MCF 10A (cell line): ENCODE measurements at regions not wholly inside any gene's neighbourhood (a gene's known extent, or its start where the extent isn't known, plus 50 kb on each side); places are given as distances from the start of the nearest gene placed in this dataset.

Experiments used
- BruUV-seq: library from RNA; stranded (reverse); fragments of 400-500 nt; replicated peaks from 2 replicates; lab custom pipeline; 2021; lab: Mats Ljungman, UMichigan
- CTCF ChIA-PET: fragments of 300-600 bp; sonication (Branson Sonifier 250); formaldehyde crosslinking; extraction: SDS; loops from one replicate; lab custom pipeline; 2021; ENCODE audit warnings: antibody characterized with exemption, inconsistent platforms; lab: Yijun Ruan, JAX
- POLR2A ChIA-PET: fragments of 300-600, 350-650 bp; sonication (Branson Sonifier 250); formaldehyde crosslinking; extraction: SDS; loops from one replicate; lab custom pipeline; 2020; ENCODE audit warnings: antibody characterized with exemption, inconsistent platforms; lab: Yijun Ruan, JAX
- DNase-seq: peaks from one replicate; pipeline ENCODE4 v3.0.0-alpha.2; 2018; ENCODE audit not compliant: unreplicated experiment
- H3K27ac Mint-ChIP-seq: one replicate; pipeline ENCODE4 v1.8.0; 2022; ENCODE audit warnings: mild to moderate bottlenecking, low read depth, mixed read lengths; ENCODE audit not compliant: unreplicated experiment
- H3K27me3 Mint-ChIP-seq: one replicate; pipeline ENCODE4 v1.8.0; 2022; ENCODE audit warnings: mixed read lengths; ENCODE audit not compliant: insufficient read depth, unreplicated experiment
- H3K36me3 Mint-ChIP-seq: one replicate; pipeline ENCODE4 v1.8.0; 2022; ENCODE audit warnings: mild to moderate bottlenecking, moderate library complexity, mixed read lengths; ENCODE audit not compliant: insufficient read depth, unreplicated experiment
- H3K4me1 Mint-ChIP-seq: one replicate; pipeline ENCODE4 v1.8.0; 2022; ENCODE audit warnings: mixed read lengths; ENCODE audit not compliant: insufficient read depth, unreplicated experiment
- H3K4me3 Mint-ChIP-seq: one replicate; pipeline ENCODE4 v1.8.0; 2022; ENCODE audit warnings: mild to moderate bottlenecking, moderate library complexity, mixed read lengths; ENCODE audit not compliant: unreplicated experiment
- H3K9me3 Mint-ChIP-seq: one replicate; pipeline ENCODE4 v1.8.0; 2022; ENCODE audit warnings: mixed read lengths; ENCODE audit not compliant: unreplicated experiment
- intact Hi-C: fragments of 100-400 bp; cut with micrococcal nuclease; formaldehyde crosslinking; loops from 2 replicates; pipeline ENCODE4 v1.14.1; 2022
- TF ChIP-seq, protein P1 (sequence below): fragments of 200-600 bp; IDR thresholded peaks from one replicate; pipeline ENCODE4 v1.8.0; 2022; ENCODE audit warnings: antibody characterized with exemption, mild to moderate bottlenecking; ENCODE audit not compliant: unreplicated experiment

DNA sequence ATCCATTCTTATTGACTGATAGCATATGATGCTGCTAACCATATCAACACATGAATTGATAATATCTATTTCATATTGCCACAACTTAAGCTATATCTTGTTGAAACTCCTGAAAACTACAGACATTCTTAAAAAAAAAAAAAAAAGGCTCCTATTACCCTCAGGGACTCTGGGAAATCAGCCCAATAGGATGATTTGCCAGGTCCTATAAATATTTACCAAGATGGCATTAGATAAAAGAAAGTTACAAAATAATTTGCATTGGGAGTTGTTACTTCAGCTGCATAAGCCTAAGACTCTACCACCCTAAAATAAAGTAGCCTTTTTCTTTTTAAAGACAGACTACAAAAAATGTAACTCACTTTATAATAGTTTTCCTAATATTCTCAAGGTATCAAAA lies 84.4 kb downstream of the CDO1 start:
- Mint-ChIP-seq H3K4me3 (no peak overlapping the region), H3K9me3 (no peaks in the 10 kb centered on the region), H3K36me3 (no peaks in the 10 kb centered on the region), H3K27ac (no peak overlapping the region), H3K4me1 (no peaks in the 10 kb centered on the region), H3K27me3 (peaks cover 35% of the 10 kb centered on the region)
- ChIA-PET CTCF (no interaction called here), POLR2A (no interaction called here)
- intact Hi-C loops = no loop called here
- BruUV-seq = no TSS peak
- DNase-seq = no peak
- TF ChIP-seq, protein P1, sequence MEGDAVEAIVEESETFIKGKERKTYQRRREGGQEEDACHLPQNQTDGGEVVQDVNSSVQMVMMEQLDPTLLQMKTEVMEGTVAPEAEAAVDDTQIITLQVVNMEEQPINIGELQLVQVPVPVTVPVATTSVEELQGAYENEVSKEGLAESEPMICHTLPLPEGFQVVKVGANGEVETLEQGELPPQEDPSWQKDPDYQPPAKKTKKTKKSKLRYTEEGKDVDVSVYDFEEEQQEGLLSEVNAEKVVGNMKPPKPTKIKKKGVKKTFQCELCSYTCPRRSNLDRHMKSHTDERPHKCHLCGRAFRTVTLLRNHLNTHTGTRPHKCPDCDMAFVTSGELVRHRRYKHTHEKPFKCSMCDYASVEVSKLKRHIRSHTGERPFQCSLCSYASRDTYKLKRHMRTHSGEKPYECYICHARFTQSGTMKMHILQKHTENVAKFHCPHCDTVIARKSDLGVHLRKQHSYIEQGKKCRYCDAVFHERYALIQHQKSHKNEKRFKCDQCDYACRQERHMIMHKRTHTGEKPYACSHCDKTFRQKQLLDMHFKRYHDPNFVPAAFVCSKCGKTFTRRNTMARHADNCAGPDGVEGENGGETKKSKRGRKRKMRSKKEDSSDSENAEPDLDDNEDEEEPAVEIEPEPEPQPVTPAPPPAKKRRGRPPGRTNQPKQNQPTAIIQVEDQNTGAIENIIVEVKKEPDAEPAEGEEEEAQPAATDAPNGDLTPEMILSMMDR = no peak

DNA sequence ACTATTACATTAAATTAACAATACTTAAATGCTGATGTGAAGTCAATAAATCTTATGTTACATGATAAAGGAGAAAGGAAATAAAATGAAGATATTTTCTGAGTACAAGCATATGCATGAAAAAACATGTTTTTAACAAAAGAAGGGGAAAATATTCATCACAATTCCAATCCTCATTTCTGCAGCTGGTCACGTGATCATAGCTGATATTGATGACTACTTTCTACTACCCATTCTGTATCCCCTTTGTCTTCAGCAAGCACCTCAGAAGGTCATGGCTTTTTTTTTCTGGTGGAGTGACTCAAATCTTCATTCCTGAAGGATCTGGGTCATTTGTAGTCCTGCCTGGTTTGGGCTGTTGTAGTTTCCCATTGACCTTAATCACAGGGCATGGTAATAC lies 90.9 kb downstream of the CDO1 start:
- POLR2A ChIA-PET = no interaction called here
- CTCF ChIA-PET = no interaction called here
- Mint-ChIP-seq H3K4me1 (no peaks in the 10 kb centered on the region), H3K27me3 (peaks cover 28% of the 10 kb centered on the region), H3K9me3 (no peaks in the 10 kb centered on the region), H3K27ac (no peak overlapping the region), H3K36me3 (no peaks in the 10 kb centered on the region), H3K4me3 (no peak overlapping the region)
- intact Hi-C loops = no loop called here
- no TSS peak for BruUV-seq
- TF ChIP-seq, protein P1 = no peak
- DNase-seq = no peak

DNA sequence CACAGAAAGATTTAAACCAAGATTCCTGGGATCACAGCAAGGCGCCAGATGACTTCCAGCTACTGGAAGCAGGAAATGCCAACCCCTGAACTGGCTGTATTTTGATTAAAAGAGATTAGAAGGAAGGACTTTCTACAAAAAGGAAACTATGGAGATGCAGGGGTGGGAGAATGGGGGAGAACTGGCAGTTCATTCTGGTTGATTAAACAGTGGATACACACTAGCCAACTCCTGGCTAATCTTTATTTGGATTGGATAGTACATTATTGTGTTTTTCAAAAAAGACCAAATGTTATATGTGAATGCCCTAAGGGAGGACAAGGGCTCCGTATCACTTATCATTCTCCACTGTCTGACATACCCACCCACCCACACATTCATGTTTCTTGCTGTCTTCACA lies 93.2 kb downstream of the CDO1 start:
- TF ChIP-seq, protein P1 = no peak
- Mint-ChIP-seq H3K27me3 (peaks cover 39% of the 10 kb centered on the region), H3K4me3 (no peak overlapping the region), H3K27ac (no peak overlapping the region), H3K36me3 (no peaks in the 10 kb centered on the region), H3K9me3 (no peaks in the 10 kb centered on the region), H3K4me1 (no peaks in the 10 kb centered on the region)
- BruUV-seq = no TSS peak
- ChIA-PET CTCF (no interaction called here), POLR2A (no interaction called here)
- intact Hi-C loops = no loop called here
- no peak for DNase-seq

DNA sequence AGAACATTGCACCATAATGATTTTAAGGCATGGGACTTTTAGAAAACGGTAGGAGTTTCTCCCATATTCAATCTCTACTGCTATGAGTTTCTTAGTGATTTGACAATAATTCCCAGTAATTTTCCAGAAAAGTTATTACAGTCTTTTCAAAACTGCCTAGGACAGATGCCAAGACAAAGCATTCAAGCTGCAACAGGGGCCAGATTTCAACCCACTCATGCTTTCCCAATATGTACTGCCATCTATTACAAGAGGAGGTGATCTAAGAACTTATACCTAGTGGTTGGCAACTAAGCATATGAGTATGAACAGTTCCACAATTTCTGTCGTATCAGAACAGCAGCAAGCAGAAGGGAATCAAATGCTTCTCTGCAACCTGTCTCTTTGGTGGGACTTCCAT lies 95.1 kb upstream of the TMED7 start:
- intact Hi-C loops = no loop called here
- TF ChIP-seq, protein P1 = no peak

More for the DNA sequence above, 95.1 kb upstream of the TMED7 start:
- Mint-ChIP-seq H3K27ac (no peak overlapping the region), H3K36me3 (no peaks in the 10 kb centered on the region), H3K9me3 (no peaks in the 10 kb centered on the region), H3K27me3 (peaks cover 39% of the 10 kb centered on the region), H3K4me1 (no peaks in the 10 kb centered on the region), H3K4me3 (no peak overlapping the region)
- DNase-seq = peak; percentile 14
- ChIA-PET CTCF (no interaction called here), POLR2A (no interaction called here)
- BruUV-seq = no TSS peak
